ENCODE measurements at regions not wholly inside any gene's neighbourhood (a gene's known extent, or its start where the extent isn't known, plus 50 kb on each side); places are given as distances from the start of the nearest gene placed in this dataset.

DNA sequence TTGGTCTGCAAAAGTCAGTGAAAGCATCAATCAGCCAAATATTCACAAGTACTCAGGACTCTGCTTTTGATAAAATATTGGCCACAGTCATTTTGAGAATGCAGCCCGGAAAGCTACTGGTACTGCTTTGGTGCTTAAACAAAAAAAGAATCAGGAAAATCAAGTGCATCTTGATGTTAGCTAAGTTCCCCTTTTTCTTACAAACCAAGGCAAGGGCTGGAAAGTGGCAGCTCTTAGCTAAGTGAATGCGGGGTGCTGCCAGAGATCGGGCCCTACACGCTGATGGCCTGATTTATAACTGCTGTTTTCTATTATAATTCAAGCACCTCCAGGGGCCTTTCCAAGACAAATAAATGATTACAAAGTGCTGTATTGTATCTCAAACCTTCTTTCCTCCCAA is 136.8 kb upstream of the MGMT start:
- ChIA-PET CTCF (no interaction called here), POLR2A (no interaction called here)

DNA sequence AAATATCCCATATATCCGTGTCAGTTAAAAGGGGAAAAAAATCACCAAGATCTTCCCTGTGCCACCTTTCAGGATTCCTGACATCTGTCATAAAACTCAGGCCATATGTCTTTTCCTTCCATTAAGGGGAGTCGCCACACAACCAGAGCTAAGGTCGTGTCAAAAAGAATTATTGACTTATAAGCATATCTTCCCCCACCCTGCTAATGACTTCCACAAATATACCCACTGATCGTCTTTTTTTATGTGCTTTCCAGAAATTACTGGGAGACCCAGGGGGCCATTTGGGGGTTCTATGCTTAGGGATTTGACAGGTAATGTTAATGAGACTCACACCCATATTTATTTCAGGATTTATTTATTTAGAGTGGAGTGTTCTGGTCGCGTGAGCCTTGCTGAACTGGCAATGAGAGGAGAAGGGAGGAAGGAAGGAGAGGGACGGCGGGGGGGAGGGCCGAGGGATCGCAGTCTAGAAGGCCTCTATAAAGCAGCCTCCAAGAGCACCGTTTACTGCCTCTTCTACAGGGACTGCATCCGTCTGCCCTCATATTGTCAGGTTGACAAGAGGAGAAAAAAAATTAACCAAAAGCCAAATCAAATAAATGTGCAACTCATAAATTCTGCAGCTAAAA is 135.7 kb upstream of the MGMT start:
- POLR2A ChIA-PET: no interaction called here

DNA sequence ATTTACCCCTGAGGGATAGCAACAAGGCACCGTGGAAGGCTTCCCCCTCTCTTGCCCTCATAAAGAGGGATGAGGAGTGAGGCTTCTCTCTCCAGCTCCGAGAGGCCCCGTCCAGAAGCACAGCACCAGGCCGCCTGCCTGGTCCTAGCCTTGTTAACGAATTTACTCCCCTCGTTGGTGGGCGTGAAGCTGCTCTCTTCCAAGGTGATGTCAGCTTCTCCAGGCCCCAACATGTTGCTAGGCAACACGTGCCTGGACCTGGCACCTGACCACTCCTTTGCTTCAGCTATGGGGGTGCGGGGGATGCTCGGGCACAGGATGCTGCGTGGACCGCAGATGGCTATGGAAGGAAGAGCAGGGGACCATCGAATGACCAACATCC is 135.2 kb upstream of the MGMT start:
- POLR2A ChIA-PET: no interaction called here

More for the DNA sequence above, 135.7 kb upstream of the MGMT start:
- CTCF ChIA-PET: interaction anchor here (0.9 kb wide), 1 partner anchor 300 kb away, joined by 3 read pairs; no protein-coding TSS in a partner anchor

DNA sequence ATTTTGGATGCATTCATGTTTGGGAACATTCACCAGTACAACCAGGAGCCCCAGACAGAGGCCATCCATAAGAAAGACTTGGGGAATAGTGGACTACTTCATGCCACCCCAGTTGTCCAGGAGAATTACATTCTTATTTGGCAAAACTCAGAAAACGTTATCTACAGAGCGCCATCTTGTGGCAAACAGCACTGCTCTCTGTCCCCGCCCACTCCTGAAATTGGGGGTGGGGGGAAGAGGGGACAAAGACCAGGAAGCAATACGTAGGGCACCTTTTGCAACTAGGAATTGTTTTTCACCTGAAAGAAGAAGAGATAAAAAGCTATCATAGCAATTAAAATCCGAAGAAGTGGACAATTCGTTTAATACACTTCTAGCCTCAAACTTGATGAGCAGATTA is 134.6 kb upstream of the MGMT start:
- ChIA-PET POLR2A (no interaction called here), CTCF (interaction anchor here (0.9 kb wide), 1 partner anchor 301 kb away, joined by 3 read pairs; no protein-coding TSS in a partner anchor)

More for the DNA sequence above, 135.2 kb upstream of the MGMT start:
- CTCF ChIA-PET: interaction anchor here (0.9 kb wide), 1 partner anchor 300 kb away, joined by 3 read pairs; no protein-coding TSS in a partner anchor

DNA sequence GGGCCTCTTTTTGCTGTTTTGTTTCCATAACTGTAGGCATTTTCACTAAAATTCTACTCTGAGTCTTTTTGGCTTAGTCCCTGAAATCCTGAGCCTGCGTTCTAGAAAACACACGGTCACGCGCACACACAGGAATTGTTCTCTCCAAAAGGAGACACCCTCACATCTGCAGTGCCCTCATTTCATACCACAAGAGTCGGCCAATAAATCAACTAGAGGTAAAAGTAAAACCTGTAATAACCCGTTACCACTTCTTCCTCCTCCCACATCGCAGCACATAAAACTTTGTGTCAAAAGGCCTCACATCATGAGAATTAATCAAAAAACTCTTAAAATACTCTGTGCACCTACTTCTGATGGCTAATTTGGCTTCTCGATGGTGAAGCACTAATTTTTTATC is 133.3 kb upstream of the MGMT start:
- CTCF ChIA-PET: no interaction called here
- POLR2A ChIA-PET: no interaction called here

DNA sequence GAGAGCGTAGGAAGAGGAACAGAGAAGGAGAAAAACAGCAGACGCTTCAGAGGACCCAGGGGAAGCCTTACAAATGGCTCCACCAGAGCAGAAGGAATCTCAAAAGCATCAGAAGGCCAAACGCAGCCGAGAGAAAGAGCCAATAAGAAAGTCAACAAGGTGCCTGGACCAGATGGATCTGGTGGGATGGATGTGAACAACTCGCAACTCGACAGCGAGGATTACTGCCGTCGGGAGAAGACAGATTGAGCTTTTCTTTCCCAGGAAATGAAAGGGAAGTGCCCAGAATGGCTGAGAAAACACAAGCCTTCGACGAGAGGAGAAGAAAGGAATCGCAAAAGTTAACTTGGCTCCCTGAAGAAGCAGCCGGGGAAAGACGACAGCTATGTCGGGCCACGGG is 132.8 kb upstream of the MGMT start:
- ChIA-PET CTCF (interaction anchor here (0.6 kb wide), 1 partner anchor 14 kb away, joined by 3 read pairs; no protein-coding TSS in a partner anchor), POLR2A (interaction anchor here (0.6 kb wide), 1 partner anchor 71 kb away, joined by 4 read pairs; no protein-coding TSS in a partner anchor)

DNA sequence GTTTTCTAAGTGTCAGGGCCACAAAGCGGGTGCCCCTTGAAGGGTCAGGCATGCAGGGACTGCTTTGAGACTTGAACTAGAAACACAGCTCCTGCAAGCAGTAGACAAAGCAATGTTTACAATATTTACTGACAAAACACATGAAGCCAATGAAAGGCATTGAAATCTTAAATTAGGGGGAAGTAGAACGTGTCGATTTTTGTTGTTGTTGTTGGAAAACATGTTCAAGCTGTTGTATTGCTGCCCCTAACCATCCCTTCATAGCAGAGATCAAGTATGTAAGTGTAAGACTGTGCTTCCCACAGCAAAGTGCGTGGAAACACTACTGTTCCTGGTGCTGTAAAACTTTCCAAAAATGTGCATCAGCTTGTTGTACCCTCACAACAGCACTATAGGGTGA is 131.6 kb upstream of the MGMT start:
- ChIA-PET POLR2A (no interaction called here), CTCF (no interaction called here)

DNA sequence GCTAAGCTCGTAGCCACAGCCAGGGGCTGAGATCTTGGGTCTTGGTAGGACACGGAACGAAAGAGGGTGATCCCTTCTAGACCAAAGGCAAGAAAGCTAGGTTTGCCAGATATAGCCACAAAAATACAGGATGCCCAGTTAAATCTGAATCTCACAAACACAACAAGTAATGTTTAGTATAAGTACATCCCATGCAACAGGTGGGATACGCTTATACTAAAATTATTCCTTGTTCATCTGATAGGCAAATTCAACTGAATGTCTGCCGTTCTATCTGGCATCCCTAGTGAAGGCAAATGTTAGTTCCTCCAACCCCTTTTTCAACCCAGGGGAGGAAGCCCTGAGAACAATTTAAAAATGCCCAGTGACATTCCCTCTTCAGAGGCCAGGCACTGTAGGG is 131.1 kb upstream of the MGMT start:
- CTCF ChIA-PET: no interaction called here
- POLR2A ChIA-PET: no interaction called here

DNA sequence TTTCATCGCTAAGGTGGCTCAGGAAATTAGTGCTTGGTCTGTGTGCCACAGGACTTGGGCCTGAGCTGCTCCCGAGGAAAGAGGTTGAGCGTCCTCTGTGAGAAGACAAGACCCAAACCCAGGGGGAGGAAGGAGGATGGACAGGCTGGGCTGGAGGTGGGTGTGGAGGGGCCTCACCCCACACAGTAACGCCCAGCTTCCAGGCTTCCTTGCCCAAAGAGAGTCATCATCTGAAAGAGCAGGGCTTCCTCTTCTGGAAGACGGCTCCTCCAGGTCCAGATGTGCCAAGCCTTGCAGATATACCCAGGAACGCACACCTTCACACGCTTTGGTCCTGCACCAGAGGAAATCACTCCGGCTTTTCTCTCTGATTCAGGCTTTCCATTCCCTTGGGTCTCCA is 127.8 kb upstream of the MGMT start:
- POLR2A ChIA-PET: no interaction called here
- CTCF ChIA-PET: no interaction called here

DNA sequence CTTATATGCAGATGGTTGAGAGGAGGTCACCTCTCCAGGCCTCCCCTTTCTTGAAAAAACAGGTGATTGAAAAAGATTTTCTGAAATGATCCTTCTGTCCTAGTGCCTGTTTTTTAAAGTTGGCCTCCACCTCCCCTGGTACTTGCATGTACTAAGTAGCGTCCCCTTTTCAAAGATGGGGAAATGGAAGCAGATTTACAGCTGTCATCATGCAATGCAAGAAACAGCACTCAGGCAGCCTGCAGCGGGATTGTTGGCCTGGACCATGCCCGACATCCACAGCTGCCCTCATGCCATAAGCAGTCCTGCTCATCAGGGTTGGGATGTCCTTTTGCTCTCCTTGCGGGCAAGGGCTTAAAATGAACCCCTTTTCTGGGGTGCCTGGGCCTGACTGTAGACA is 127.2 kb upstream of the MGMT start:
- ChIA-PET CTCF (no interaction called here), POLR2A (no interaction called here)

DNA sequence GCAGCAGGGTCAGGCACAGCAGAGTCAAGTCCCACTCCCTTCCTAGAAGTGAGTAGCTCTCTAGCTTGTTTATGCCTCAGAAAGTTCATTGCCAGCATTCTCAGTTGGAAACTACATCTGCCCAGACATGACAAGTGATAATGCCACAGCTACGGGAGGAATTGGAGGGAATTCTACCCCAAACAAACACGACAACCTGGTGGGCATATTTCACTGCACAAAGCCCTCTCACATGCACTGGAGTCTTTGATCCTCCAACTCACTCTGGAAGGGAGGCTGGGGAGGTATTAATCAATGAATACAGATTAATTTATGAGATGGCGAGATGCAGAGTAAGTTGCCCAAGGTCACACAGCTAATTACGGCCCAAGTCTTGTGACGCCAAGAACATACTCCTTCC is 126.0 kb upstream of the MGMT start:
- CTCF ChIA-PET: no interaction called here
- POLR2A ChIA-PET: no interaction called here

DNA sequence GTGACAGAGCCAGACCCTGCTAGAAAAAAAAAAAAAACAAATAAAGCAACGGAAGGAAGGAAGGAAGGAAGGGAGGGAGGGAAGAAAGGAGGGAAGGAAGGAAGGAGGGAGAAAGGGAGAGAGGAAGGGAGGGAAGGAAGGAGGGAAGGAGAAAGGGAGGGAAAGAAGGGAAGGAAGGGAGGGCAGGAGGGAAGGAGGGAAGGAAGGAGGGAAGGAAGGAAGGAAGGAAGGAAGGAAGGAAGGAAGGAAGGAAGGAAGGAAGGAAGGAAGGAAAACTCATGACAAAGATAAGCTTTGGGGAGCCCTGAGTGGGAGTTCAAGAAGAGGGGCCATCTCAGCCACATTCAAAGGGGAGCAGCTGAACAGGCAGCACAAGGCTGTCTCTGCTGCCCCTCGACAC is 124.7 kb upstream of the MGMT start:
- CTCF ChIA-PET: no interaction called here

DNA sequence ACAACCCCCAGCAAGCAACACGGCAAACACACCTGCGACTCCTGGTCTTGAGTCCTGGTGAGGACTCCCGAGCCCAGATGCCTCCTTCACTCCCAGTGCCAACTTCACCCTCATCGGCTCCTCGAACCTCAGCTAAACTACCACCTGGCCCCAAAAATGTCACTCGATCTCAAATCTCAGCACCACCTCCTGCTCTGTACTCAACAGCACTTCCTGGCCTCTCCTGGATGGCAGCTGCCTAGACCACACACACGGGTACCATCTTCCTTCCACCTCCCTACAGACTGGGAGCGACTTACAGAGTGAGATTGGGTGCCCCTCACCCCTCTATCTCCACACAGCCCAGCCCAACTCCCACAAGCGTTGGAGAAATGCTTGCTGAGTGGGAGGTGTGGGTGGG is 123.9 kb upstream of the MGMT start:
- ChIA-PET POLR2A (no interaction called here), CTCF (no interaction called here)

More for the DNA sequence above, 124.7 kb upstream of the MGMT start:
- POLR2A ChIA-PET: interaction anchor here (0.7 kb wide), 1 partner anchor 232 kb away, joined by 7 read pairs; no protein-coding TSS in a partner anchor

DNA sequence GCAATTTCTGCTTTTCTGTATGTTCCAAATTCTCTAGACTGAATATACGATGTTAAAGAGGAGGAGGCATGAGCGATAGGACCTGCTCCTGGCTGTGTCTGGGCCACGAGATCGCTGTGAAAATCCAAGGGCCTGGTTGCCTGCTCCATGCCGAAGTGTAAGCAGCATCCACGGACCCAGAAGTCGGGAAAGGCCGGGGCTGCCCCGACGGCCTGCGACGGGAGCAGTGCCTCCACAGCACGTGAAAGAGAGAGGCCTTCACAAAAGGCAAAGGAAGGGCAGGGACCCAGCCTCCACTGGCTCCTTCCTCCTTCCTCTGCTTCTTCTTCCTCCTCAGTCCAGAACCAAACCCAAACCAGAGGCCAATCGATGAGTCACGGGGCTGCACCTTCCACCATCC is 122.9 kb upstream of the MGMT start:
- ChIA-PET CTCF (no interaction called here), POLR2A (no interaction called here)

DNA sequence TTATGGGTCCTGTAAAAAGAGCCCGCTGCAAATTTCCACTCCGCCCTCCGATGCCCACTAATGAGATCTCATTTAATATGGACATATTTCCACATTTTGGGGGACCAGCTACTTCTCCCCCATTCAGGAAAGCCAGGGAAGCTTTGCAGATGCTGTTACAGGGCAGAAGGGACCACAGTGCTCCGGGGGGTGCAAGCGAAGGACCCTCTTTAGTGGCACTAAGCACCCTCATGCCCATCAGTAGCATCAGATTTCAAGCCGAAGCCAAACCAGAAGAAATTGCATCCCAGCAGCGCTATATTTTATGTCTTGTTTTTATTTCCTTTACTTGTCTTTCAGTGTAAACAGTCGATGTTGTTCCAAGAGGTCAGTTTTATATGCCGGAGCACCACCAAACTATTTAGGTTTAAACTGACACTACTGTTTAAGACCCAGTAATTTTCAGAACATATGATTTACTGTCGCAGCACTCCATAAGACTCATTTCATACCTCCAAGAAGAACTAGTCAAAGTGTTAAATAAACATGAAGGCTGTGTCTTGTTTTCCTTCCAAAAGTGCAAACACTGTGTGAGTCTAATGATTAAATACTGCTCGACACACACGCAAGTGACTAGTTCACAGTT is 122.2 kb upstream of the MGMT start:
- POLR2A ChIA-PET: no interaction called here

DNA sequence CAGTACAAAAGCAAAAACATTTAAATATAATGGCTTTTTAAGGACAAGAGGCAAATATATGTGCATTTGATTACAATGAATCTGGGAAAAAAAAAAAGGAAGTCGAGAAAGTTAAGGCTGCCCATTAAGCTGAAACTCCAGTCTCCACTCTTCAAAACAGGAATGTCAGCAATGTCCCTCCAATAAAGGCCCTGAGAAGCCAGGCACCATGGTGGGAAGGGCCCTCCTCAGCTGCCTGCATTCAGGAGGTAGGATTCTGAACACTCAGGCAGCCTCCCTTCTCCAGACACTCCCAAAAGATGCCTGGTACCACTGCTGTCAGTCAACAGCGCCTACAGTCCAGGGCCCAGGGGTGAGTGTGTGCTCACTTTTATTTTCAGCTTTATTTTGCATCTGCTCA is 121.3 kb upstream of the MGMT start:
- POLR2A ChIA-PET: no interaction called here
- CTCF ChIA-PET: no interaction called here

More for the DNA sequence above, 122.2 kb upstream of the MGMT start:
- CTCF ChIA-PET: no interaction called here

DNA sequence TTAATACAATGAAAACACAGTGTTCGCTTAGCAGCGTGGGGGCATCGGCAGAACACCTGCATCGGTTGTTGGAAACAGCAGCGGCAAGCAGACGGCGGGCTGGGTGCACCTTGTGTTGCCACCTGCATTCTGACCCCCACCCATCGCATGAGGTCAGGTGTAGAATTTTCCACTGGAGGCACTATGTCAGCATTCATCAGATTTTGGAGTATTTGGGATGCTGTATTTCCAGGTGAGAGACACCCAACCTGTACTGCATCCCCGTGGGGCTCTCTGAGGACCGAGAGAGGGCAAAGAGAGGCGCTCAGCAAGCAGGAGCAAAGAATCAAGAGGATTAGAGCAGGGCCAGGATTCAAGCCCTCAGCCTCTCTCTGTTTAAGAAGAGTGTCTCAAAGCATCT is 116.4 kb upstream of the MGMT start:
- POLR2A ChIA-PET: no interaction called here
- CTCF ChIA-PET: no interaction called here

DNA sequence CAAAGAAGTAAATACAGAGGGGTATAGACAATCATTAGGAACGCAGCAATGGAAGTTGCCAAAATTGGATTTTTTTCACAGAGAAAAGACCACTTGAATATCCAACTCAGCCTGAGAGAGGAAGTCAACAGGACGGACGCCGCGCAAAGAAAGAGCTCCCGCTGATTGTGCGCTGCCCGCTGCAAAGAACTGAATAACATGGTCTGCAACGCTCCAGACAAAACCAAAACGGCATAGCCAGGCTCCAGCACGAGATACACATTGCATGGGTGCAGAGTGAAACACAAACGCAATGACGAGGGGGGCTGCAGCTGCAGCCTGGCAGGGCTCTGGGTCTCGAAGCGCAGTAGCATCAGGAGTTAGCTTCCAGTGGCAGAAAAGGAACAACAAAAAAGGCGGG is 113.9 kb upstream of the MGMT start:
- POLR2A ChIA-PET: no interaction called here
- CTCF ChIA-PET: no interaction called here

DNA sequence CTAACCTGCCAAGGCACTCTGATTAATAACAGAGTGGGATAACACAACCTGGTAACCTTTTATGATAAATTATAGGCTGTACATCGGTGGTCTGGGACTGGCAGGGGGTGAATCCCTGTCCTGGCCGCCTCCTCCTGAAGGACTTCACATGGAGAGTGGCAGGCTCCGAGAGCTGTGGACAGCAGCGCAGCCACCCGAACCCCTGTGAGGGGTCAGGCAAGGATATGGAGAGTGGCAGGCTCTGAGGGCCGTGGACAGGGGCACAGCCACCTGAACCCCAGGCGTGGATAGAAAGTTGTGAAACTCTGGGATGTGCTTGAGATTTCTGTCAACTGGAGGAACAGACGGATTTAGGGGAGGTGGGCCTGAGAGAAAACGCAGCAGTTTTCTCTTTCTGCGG is 107.0 kb upstream of the MGMT start:
- ChIA-PET CTCF (no interaction called here), POLR2A (no interaction called here)

DNA sequence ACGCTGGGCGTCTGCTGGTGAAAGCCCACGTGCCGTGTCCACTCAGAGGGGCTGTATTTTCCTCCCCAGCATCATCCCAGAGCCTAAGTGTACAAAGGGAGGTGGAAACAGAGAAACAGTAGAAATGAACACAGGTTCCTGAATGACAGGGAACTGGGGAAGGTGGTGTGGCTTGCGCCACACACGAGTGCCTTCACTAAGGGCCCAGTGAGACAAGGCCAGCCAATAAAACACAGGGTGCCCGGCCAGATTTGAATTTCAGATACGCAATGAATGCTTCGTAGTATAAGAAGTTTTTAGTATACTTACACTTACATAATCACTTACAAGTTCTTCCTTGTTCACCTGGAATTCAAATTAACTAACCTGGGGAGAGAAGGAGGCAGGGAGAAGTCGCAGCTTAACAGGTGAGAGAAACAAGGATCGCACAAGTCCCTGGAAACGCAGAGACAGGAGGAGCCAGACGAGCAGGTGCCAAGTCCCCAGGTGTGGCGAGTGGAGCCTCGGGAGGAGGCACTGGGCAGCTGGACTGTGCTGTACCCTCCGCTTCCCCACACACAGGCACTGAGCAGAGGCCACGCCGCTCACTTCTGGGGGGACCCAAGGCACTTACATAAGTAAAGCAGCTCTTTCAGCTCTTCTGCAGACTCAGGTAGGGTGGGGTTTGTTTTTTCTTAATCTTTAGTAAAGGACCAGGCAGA is 105.2 kb upstream of the MGMT start:
- ChIA-PET CTCF (no interaction called here), POLR2A (interaction anchor here (0.6 kb wide), 1 partner anchor 1029 kb away, joined by 3 read pairs; no protein-coding TSS in a partner anchor)

DNA sequence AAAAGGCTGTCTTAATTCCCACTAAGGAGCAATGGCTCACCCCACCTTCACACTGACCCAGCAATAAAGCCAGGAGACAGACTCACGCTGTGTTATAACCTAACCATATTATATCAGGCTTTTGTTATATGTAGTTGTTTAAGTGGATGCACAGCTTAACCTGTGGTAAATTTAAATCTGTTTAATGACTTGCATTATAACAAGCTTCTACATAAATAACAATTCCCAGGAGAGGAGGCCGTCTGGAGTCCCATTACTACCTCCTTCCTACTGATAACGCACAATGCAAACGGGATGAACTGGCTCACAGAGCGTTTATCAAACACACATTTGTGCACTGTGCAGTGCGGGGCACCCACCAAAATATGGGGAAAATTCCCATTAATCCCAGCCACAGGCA is 102.1 kb upstream of the MGMT start:
- CTCF ChIA-PET: no interaction called here
- POLR2A ChIA-PET: no interaction called here

Measured in activated CD8-positive, alpha-beta memory T cell treated with anti-CD3 and anti-CD28 coated beads for 36 hours (primary cell).